ENCODE measurements at regions not wholly inside any gene's neighbourhood (a gene's known extent, or its start where the extent isn't known, plus 50 kb on each side); places are given as distances from the start of the nearest gene placed in this dataset.

DNA sequence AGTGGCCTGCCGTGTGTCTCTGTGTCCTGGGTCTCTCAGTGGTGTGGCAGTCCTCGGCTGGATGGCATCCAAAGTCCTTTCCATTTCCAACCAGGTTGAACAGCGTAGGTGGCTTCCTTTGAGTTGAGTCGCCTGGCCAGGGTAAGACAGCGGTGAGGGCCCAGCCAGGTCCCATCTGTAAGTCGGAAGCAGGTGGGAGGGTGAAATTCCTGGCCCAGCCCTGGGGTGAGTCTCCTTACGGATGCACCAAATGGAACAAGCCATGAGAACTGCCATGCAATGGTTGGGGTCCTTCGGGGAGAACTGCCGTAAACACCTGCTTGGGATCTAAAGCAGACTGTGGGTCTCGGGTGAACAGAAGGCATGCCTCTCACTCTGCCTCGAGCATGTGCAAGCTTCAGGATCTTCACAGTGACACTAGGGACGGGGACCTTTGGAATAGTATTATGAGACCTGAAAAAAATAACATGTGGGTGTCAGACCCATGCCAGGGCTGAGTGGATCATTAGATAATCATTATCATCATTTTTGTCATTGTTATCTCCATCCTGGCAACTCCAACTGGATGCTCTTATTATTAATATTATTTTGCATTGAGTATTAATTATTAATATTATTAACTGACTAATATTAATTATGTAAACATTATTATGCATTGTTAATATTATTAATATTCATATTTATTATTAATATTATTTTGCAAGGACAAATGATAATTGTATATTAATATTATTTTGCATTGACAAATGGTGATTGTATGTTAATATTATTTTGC lies 57.7 kb upstream of the LINC01488 start:
- DNase-seq: no peak
- whole genome bisulfite sequencing, 2 donors: 93 to 95% methylated on average over 12 of the region's 12 CpGs
- Histone ChIP-seq H3K9me3 (ENCODE audit: control insufficient read depth in 4 of 4, insufficient read depth in 3 of 4, low read length in 3 of 4) (no peaks in the 10 kb centered on the region), H3K36me3 (ENCODE audit: control insufficient read depth in 4 of 4, insufficient read depth in 4 of 4, low read length in 4 of 4) (no peaks in the 10 kb centered on the region), H3K4me1 (ENCODE audit: control insufficient read depth in 5 of 5, insufficient read depth in 5 of 5, low read length in 5 of 5) (peaks cover 0 to 19% (median 8%) of the 10 kb centered on the region in 5 donors), H3K4me3 (no peak overlapping the region), H3K27me3 (ENCODE audit: control insufficient read depth in 3 of 3, insufficient read depth in 3 of 3, low read length in 2 of 3) (no peaks in the 10 kb centered on the region), H3K27ac (ENCODE audit: low read depth in 1 of 2, low read length in 1 of 2) (no peak overlapping the region), H3K9ac (ENCODE audit: insufficient read depth in 1 of 2, low read length in 2 of 2) (no peak overlapping the region)
- ATAC-seq (ENCODE audit: insufficient read depth, low FRiP score): no peak
- TF ChIP-seq, protein P1, sequence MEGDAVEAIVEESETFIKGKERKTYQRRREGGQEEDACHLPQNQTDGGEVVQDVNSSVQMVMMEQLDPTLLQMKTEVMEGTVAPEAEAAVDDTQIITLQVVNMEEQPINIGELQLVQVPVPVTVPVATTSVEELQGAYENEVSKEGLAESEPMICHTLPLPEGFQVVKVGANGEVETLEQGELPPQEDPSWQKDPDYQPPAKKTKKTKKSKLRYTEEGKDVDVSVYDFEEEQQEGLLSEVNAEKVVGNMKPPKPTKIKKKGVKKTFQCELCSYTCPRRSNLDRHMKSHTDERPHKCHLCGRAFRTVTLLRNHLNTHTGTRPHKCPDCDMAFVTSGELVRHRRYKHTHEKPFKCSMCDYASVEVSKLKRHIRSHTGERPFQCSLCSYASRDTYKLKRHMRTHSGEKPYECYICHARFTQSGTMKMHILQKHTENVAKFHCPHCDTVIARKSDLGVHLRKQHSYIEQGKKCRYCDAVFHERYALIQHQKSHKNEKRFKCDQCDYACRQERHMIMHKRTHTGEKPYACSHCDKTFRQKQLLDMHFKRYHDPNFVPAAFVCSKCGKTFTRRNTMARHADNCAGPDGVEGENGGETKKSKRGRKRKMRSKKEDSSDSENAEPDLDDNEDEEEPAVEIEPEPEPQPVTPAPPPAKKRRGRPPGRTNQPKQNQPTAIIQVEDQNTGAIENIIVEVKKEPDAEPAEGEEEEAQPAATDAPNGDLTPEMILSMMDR (IDR thresholded peaks at IDR 0.05; ENCODE audit: control extremely low read depth, extremely low read depth): no peak

DNA sequence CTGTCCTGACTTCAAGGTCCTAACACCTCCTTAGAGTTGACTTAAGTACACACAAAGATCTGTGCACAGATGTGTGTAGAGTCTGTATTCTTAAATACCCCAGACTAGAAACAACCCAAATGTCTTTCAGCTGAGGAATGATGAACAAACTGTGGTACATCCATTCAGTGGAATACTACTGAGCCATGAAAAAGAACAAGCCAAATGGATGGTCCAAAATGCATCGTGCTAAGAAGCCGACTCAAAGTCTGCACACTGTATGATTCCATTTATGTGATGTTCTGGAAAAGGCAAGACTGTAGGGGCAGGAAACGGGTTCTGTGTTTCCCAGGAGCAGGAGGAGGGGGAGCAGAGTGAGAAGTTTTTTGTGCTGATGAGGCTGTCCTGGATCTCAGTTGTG lies 56.7 kb upstream of the LINC01488 start:
- Histone ChIP-seq H3K27me3 (ENCODE audit: control insufficient read depth in 3 of 3, insufficient read depth in 3 of 3, low read length in 2 of 3) (no peaks in the 10 kb centered on the region), H3K27ac (ENCODE audit: low read depth in 1 of 2, low read length in 1 of 2) (no peak overlapping the region), H3K9me3 (ENCODE audit: control insufficient read depth in 4 of 4, insufficient read depth in 3 of 4, low read length in 3 of 4) (no peaks in the 10 kb centered on the region), H3K4me1 (ENCODE audit: control insufficient read depth in 5 of 5, insufficient read depth in 5 of 5, low read length in 5 of 5) (peaks cover 0 to 16% (median 8%) of the 10 kb centered on the region in 5 donors), H3K9ac (ENCODE audit: insufficient read depth in 1 of 2, low read length in 2 of 2) (no peak overlapping the region), H3K4me3 (no peak overlapping the region), H3K36me3 (ENCODE audit: control insufficient read depth in 4 of 4, insufficient read depth in 4 of 4, low read length in 4 of 4) (no peaks in the 10 kb centered on the region)
- no peak for DNase-seq
- TF ChIP-seq, protein P1 (IDR thresholded peaks at IDR 0.05; ENCODE audit: control extremely low read depth, extremely low read depth): no peak
- no peak for ATAC-seq (ENCODE audit: insufficient read depth, low FRiP score)
- 83 to 97% methylated on average over 3 of the region's 3 CpGs for WGBS, 2 donors

GRCh38 chr11:69425444-69425843 lies 56.0 kb upstream of the LINC01488 start:
- DNase-seq (no peak), ATAC-seq (ENCODE audit: insufficient read depth, low FRiP score) (no peak)
- Histone ChIP-seq H3K4me1 (ENCODE audit: control insufficient read depth in 5 of 5, insufficient read depth in 5 of 5, low read length in 5 of 5) (peaks cover 0 to 9% (median 5%) of the 10 kb centered on the region in 5 donors), H3K9ac (ENCODE audit: insufficient read depth in 1 of 2, low read length in 2 of 2) (no peak overlapping the region), H3K36me3 (ENCODE audit: control insufficient read depth in 4 of 4, insufficient read depth in 4 of 4, low read length in 4 of 4) (no peaks in the 10 kb centered on the region), H3K4me3 (no peak overlapping the region), H3K9me3 (ENCODE audit: control insufficient read depth in 4 of 4, insufficient read depth in 3 of 4, low read length in 3 of 4) (no peaks in the 10 kb centered on the region), H3K27ac (ENCODE audit: low read depth in 1 of 2, low read length in 1 of 2) (no peak overlapping the region), H3K27me3 (ENCODE audit: control insufficient read depth in 3 of 3, insufficient read depth in 3 of 3, low read length in 2 of 3) (no peaks in the 10 kb centered on the region)
- 91 to 92% methylated on average over 7 of the region's 7 CpGs for WGBS, 2 donors
- TF ChIP-seq, protein P1 (IDR thresholded peaks at IDR 0.05; ENCODE audit: control extremely low read depth, extremely low read depth): no peak

All from lung (tissue), 11 donors.